ENCODE measurements at regions not wholly inside any gene's neighbourhood (a gene's known extent, or its start where the extent isn't known, plus 50 kb on each side); places are given as distances from the start of the nearest gene placed in this dataset.
"Not testable (repeated sequence)": the region's sequence is repeated elsewhere in the genome, so short reads cannot be mapped to it uniquely, and the experiment has no call there.

DNA sequence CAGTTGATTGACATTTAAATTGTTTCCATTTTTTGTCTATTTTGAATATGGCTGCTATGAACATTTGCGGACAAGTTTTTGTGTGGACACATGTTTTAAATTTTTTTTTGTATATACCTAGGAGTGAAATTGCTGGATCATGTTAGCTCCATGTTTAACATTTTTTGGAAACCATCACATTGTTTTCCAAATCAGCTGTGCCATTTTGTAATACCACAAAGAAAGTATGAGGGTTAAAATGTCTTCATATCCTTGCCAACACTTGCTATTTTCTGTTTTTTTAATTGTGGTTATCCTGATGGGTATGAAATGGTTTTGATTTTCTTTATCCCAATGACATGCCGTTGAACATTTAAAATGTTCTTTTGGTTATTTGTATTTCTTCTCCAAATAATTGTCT is 52.1 kb downstream of the CARTPT start:
- no peak for FAIRE-seq

DNA sequence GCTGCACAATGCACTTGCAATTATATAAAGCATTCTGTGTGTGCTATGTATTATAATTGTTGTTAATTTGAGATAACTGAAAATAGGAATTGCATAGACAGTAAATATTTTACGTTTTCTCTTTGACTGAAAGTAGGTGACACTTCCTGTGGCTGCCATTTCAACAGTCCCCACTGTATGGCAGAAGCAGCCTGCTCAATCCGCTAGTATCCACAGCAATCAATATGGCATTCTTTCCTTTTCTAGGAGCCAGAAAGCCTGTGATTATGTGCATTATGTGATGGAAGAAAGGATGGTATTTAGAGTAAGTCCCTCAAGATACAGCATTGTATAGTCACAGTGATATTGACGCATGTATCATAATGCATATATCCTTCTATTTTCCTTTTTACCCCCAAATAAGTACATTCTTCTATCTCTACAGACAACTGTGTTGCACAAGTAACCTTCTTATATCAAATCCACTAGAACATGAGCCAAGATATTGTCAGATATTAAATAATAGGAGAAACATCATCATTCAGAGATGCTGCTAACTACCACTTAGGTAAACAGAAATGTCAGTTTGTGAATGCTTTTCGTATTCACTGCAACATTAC is 59.7 kb downstream of the CARTPT start:
- FAIRE-seq: no peak

DNA sequence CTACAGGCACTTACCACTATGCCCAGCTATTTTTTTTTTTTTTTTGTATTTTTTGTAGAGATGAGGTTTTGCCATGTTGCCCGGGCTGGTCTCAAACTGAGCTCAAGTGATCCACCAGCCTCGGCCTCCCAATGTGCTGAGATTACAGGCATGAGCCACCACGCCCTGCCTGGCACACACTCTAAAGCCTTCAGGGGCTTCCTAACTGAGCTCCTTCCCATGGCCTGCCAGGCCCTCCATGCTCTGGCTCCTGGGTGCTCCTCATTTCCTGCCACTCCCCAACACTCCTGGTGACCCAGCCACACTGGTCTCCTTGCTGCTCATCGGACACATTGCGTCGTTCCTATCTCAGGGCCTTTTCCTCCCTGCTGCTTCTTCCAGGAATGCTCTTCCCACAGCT is 61.5 kb downstream of the CARTPT start:
- no peak for FAIRE-seq

DNA sequence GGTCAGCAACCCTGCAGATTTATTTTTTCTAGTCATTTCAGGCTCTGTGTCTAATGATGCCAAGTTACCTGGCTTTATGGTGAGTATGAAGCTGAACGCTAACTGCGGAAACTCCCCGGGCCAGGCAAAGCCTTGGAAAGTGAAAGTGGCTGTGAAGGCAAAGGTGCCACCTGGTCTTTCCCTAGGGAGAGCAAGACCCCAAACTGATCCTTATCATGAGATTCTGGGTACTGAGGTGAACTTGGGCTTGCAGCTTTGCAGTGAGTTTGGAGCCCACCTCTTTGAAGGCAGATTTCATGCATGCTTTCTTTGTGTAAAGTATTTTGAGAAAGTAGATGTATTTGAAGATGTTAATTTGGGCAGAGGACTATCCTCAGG is 63.3 kb downstream of the CARTPT start:
- no peak for FAIRE-seq

DNA sequence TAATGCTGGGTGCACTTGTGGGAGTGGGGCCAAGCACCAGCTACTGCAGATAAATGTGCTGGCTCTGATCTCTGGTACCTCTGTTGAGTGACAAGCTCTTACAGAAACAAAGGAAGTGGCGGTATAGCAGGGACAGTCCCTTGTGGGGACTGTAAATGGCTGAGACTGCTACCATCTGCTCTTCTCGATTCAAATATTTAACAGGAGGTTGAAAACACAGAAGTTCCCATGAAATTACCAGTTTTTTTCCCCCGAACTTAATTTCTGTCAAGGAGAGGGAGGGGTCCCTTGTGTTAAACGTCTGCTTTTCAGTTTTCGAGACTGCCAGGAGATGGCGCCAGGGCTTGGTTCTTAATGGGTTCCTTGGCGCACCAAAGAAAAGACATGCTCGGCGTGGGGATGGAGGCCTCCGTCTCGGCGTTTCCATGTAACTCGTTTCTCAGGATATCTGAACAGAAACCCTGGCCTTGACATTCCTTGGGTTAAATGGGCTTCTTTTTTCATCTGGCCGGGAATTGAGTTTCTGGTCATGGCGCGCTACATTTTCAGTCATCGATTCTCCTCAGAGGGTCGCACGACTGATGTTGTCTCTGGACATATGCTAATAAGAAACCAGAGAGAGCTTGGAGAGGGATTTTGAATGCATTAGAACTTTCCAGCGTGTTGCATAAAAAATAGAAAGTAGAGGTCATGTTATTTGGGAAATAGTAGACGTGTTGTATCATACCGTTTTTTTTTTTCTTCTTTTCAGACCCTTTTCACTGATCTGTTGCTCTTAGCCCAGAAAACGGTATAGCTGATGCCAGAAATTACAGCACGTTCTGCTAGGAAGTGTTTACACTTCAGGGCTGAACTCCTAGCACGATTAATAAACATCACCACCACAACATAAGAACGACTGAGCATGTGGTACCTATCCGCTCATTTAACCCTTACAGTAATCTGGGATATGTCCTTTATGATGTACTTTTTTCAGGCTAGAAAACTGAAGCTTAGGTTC is 64.0 kb downstream of the CARTPT start:
- FAIRE-seq: peak; percentile 66

DNA sequence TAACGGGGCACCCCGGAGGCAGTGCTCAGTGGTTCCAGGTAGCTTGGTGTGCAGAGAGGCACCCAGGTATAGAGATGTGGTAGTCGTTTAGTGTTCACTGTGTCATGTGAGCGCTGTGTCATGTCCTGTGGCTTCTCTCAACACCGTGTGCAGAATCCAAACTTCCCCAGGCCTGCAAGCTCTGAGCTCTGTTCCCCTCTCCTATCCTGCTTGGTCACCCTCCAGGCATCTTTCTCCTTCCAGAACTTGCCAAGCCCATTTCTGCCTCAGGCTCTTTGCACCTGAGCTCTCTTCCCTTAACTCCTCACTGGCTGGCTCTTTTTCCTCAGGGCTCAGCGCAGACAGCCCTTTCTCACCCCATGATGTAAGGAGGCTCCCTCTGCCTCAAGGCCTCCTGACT is 64.8 kb downstream of the CARTPT start:
- no peak for FAIRE-seq

DNA sequence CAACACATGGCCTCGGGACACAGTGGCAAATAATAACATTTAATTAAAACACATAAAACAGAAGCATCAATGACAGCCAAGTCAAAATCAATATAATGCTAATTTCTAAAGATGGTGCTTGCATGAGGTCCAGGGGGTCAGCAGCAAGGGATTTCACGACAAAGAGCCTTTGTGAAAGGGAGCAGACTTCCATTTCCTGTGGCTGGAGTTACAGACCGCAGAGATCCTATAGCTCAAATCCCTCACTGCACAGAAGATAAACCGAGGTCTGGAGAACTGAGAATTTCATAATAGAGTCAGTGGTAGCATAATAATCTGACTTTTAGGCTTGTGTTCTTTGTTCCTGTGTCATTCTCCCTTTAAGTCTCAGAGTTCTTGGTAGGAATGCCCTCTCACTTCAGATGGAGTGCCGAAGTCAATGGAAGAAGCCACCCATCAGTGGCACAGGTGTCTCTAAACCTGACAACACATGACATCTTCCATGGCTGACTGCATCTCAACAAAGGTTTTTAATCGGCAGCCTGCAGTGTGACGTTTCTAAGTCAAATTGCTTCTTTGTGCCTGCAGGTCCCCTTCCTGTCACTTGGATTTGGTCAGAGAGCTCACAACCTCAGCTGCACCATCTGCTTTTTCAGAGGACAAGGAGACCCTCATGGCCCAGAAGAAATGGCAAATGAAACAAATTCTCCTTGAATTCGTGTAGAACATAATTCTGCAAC is 67.4 kb downstream of the CARTPT start:
- FAIRE-seq: no peak

DNA sequence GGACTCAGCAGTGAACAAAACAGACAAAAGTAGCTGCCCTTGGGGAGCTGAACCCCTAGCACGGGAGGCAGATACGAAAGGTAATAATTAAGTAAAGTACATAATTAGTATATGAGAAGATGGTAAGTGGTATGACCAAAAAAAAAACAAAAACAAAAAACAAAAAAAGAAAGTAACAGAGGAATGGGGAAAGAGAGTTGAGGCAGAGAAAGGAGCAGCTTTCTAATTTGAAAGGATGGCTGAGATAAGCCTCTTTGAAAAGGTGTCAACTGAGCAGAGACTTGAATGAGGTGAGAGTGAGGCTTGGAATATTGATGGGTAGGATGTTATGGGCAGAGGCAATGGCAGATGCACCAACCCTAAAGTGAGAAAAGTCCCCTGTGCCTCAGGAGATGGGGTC is 69.7 kb downstream of the CARTPT start:
- FAIRE-seq: no peak

DNA sequence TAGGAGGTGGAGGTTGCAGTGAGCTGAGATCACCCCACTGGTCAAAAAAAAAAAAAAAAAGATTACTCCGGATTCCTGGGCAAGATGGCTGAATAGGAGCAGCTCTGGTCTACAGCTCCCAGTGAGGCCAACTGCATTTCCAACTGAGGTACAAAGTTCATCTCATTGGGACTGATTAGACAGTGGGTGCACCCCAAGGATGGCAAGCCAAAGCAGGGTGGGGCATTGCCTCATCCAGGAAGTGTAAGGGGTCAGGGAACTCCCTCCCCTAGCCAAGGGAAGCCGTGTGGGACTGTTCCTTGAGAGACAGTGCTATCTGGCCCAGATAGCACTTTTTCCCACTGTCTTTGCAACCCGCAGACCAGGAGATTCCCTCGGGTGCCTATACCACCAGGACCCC is 70.7 kb downstream of the CARTPT start:
- no peak for FAIRE-seq

DNA sequence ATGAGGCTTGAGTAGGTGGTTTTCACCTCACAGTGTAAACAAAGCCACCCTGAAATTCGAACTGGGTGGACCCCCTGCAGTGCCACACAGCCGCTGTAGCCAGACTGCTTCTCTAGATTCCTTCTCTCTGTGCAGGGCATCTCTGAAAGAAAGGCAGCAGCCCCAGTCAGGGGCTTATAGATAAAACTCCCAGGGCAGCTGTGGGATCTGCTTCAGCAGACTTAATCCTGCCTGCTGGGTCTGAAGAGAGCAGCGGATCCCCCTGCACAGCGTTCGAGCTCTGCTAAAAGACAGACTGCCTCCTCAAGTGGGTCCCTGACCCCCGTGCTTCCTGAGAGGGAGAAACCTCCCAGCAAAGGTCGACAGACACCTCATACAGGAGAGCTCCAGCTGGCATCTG is 71.4 kb downstream of the CARTPT start:
- no peak for FAIRE-seq

DNA sequence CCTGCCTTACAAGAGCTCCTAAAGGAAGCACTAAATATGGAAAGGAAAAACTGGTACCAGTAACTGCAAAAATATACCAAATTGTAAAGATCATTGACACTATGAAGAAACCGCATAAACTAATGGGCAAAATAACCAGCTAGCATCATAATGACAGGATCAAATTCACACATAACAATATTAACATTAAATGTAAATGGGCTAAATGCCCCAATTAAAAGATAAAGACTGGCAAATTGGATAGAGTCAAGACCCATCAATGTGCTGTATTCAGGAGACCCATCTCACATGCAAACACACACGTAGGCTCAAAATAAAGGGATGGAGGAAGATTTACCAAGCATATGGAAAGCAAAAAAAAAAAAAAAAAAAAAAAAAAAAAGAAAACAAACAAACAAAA is 73.0 kb downstream of the CARTPT start:
- FAIRE-seq: not testable (repeated sequence)

DNA sequence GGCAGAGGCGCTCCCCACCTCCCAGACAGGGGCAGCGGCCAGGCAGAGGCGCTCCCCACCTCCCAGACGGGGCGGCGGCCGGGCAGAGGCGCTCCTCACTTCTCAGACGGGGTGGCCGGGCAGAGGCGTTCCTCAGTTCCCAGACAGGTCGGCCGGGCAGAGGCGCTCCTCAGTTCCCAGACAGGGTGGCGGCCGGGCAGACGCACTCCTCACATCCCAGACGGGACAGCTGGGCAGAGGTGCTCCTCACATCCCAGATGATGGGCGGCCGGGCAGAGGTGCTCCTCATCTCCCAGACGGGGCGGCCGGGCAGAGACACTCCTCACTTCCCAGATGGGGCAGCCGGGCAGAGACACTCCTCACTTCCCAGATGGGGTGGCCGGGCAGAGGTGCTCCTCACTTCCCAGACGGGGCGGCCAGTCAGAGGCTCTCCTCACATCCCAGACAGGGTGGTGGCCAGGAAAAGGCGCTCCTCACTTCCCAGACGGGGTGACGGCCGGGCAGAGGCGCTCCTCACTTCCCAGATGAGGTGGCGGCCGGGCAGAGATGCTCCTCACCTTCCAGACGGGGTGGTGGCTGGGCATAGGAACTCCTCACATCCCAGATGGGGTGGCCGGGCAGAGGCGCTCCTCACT is 75.1 kb downstream of the CARTPT start:
- no peak for FAIRE-seq

DNA sequence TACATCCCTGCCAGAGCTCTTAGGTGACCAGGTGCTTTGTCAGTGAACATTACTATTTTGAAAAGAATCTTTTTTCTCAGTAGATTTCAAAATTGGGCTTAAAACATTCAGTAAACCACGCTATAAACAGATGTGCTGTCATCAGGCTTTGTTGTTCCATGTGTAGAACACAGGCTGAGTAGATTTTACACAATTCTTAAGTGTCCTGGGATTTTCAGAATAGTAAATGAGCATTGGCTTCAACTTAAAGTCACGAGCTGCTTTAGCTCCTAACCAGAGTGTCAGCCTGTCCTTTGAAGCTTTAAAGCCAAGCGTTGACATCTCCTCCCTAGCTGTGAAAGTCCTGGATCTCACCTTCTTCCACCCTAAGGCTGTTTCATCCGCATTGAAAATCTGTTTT is 83.6 kb downstream of the CARTPT start:
- FAIRE-seq: no peak

DNA sequence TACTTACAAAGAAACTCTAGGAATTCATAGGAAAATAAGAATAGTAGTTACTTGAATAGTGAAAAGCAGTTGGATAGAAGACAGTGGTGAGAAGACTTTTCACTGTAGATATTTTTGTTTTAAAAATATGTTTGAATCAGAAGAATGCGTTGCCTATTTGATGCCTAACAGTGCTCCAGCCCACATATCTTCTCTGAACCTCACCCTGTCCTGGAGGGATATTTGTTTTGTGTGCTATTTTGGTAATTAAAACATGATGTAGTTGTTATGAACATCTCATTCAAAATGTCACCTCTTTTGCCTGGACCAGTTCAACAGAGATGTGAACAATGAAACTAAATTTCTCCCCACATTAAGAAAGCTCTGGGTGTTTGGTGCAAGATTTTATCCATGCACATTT is 87.6 kb downstream of the CARTPT start:
- no peak for FAIRE-seq

DNA sequence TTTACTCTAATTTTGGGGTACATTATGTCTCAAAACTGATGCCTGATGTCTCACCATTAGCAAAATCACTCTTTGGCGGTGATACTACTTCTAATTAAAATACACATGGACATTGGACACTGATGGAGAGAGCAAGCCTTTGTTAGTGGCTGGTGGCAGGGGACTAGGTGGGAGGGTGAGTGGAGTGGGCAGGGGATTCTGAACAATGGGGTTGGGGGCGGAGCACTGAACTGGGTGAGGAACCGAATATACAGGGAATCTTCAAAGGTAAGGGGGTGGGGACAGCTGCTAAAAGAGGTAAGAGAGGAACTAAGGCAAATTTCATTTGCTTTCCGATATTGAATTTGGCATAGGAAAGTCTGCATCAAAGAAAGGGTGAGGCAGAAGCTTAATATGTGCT is 88.8 kb downstream of the CARTPT start:
- no peak for FAIRE-seq

DNA sequence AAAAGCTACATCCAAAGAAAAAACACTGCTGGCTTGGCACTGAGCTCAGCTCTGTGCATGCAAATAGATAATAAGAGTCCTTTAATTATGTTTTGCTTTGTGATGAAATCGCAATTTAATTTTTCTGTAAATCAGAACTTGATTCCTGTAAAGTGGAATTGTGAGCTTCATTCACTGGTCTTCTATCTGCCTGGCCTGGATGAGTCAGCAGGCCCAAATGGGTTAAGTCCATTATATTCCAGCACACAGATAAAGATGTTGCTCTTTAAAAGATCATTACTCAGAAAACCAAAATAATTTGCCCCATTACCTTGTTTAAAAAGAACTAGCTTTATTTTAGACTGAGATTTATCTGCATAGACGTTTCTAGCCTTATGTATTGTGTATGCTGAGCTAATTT is 90.4 kb downstream of the CARTPT start:
- FAIRE-seq: no peak

DNA sequence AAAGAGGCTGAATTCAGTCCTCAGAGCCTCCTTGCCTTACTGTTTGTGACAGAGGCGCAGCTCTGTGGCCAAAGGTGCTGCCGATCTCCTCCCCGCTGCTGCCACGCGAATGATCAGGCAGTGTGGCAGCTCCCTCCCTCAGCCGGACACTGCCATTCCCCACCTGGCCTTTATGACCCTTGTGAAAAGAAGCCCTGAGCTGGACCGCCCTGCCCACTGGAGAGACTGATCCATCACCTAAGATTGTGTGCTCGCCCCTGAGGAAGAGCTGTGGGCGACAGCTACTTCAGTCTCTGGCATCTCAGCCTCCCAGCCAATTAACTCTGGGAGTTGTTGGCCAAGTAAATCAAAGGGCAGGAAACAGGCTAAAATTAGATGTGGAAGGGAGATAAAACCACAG is 90.9 kb downstream of the CARTPT start:
- no peak for FAIRE-seq

DNA sequence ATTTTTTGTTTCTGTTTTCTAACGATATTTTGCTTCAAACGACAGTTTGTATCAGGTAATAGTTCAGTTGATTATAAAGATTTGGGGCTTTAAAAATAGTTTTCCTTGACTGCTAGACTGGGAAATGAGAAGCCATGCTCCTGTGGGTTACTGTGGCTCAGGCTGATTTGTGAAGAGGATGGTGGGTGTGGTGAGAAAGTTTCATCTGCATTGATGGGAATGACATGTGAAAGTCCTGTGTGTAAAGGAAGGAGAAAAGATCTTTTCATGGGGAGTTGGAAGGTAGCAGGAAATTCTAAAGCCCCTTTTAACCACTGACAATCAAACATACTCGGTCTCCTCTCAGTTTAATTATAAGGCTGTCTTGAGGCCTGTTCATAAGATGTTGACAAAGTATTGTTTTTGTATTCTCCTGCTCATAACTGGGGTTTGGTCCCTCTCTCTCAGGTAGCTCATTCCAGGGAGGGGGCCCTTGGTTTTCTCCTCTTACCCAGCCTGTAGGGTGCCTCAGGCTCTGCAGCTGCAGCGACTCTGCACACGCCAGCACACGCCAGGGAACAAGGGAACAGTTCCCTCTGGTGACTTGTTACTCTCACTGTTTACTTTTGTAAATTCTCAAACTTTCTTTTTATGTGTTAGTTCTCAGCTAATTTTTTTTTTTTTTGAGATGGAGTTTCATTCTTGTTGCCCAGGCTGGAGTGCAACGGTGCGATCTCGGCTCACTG is 91.6 kb downstream of the CARTPT start:
- no peak for FAIRE-seq

DNA sequence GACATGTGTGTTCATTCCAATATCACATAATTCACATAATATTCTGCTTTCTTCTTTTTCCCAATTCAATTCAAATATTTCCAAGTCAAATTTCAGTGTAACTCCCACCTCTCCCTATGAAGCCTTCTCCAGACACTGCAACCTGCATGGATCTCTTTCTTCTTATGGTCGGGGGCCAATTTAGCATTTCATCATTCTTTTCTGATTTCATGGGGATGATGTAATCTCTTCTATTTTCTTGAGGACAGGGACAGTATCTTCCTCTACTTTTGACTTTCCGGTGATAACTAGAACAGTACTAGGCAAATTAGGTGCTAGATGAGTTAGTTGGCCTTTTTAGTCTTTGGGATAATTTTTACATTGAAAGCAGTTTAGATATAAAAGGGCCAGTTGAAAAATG is 92.7 kb downstream of the CARTPT start:
- no peak for FAIRE-seq

DNA sequence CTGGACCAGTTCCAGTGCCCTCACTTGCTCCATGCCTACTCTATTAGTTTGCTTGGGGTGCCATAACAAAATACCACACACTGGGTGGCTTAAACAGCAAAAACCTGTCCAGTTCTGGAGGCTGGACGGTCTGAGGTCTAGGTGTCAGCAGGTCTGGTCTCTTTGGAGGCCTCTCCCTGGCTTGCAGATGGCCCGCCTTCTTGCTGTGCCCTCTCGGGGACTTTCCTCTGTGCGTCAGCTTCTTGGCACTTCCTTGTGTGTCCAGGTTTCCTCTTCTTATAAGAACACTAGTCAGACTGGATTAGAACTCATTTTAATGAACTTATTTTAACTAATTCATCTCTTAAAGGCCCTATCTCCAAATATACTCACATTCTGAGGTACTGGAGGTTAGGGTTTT is 97.2 kb downstream of the CARTPT start:
- no peak for FAIRE-seq

DNA sequence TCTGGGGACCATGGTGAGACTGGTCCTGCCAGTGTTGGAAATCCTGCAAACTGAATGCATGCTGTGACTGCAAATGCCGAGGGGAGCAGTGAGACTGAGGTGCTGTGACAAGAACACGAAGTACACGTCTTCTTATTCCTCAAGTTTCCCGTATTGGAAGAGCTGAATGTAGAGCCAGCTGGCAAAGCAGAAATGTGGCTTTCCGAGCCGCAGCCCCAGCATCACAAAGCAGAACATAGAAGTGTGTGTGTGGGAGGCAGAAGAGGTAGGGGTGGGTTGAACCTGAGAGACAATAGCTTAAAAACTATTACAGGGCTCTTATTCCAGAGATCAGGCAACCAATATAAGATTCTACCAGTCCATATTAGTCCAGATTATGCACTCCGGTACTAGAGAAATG is 98.8 kb downstream of the CARTPT start:
- FAIRE-seq: no peak

DNA sequence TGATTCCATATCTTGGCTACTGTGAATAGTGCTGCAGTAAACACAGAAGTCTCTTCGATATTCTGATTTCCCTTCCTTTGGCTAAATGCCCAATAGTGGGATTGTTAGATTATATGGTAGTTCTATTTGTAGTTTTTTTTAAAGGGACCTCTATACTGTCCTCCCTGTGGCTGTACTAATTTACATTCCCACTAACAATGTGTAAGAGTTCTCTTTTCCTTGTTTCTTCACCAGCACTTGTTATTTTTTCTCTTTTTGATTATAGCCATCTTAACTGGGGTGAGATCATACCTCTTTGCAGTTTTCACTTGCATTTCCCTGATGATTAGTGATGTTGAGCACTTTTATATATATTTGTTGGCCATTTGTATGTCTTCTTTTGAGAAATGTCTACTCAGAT is 102.0 kb downstream of the CARTPT start:
- FAIRE-seq: no peak

DNA sequence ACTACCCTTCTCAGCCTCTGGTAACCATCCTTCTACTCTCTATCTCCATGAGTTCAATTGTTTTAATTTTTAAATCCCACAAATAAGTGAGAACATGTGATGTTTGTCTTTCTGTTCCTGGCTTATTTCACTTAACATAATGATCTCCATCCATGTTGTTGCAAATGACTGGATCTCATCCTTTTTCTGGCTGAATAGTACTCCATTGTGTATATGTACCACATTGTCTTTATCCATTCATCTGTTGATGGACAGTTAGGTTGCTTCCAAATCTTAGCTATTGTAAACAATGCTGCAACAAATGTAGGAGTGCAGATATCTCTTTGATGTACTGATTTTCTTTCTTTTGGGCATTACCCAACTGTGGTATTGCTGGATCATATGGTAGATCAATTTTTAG is 103.0 kb downstream of the CARTPT start:
- not testable (repeated sequence) for FAIRE-seq
